Caco-2 (cell line): ENCODE measurements at regions not wholly inside any gene's neighbourhood (a gene's known extent, or its start where the extent isn't known, plus 50 kb on each side); places are given as distances from the start of the nearest gene placed in this dataset.

ENCODE experiments used
- BruUV-seq: library from RNA; stranded (reverse); fragments of 400-500 nt; replicated peaks from 2 replicates; lab custom pipeline; 2021; lab: Mats Ljungman, UMichigan
- CTCF ChIA-PET: fragments of 300-600 bp; sonication (Branson Sonifier 250); formaldehyde crosslinking; loops from one replicate; lab custom pipeline; 2022; ENCODE audit warnings: antibody characterized with exemption; lab: Charles Lee
- POLR2A ChIA-PET: fragments of 300-600 bp; sonication (Branson Sonifier 250); formaldehyde crosslinking; loops from one replicate; lab custom pipeline; 2022; ENCODE audit warnings: antibody characterized with exemption; lab: Charles Lee
- DNase-seq, 2 experiments: peaks; one replicate each; pipeline versions ENCODE4 v3.0.0 to v3.0.0-alpha.2; 2020 to 2022
- H3K27me3 ChIP-seq: replicated peaks from 2 replicates; pipeline ENCODE4 v1.6.0; 2011; ENCODE audit warnings: low read length; ENCODE audit not compliant: control insufficient read depth, insufficient read depth
- H3K36me3 ChIP-seq: 2 replicates; pipeline ENCODE4 v1.5.1; 2011; ENCODE audit warnings: low read length; ENCODE audit not compliant: control insufficient read depth, insufficient read depth
- H3K4me1 ChIP-seq: fragments of 250-450 bp; sonication (Bioruptor Pico); 2 replicates; pipeline ENCODE4 v1.5.1; 2020; ENCODE audit warnings: mild to moderate bottlenecking
- H3K4me3 ChIP-seq: 2 replicates; pipeline ENCODE4 v1.5.1; 2011; ENCODE audit warnings: low read depth, mild to moderate bottlenecking, control low read depth, low read length
- H3K9me3 ChIP-seq: fragments of 250-450 bp; sonication (Bioruptor Pico); 2 replicates; pipeline ENCODE4 v1.5.1; 2020; ENCODE audit warnings: mild to moderate bottlenecking, moderate library complexity
- H3K27ac Mint-ChIP-seq: one replicate; pipeline ENCODE4 v1.8.0; 2022; ENCODE audit warnings: mixed read lengths; ENCODE audit not compliant: unreplicated experiment
- H3K27me3 Mint-ChIP-seq: one replicate; pipeline ENCODE4 v1.8.0; 2022; ENCODE audit warnings: mixed read lengths; ENCODE audit not compliant: insufficient read depth, unreplicated experiment
- H3K36me3 Mint-ChIP-seq: one replicate; pipeline ENCODE4 v1.8.0; 2022; ENCODE audit warnings: mild to moderate bottlenecking, mixed read lengths; ENCODE audit not compliant: insufficient read depth, unreplicated experiment
- H3K4me1 Mint-ChIP-seq: one replicate; pipeline ENCODE4 v1.8.0; 2022; ENCODE audit warnings: low read depth, mixed read lengths; ENCODE audit not compliant: unreplicated experiment
- H3K4me3 Mint-ChIP-seq: one replicate; pipeline ENCODE4 v1.8.0; 2022; ENCODE audit warnings: mild to moderate bottlenecking, moderate library complexity, mixed read lengths; ENCODE audit not compliant: unreplicated experiment
- H3K9me3 Mint-ChIP-seq: one replicate; pipeline ENCODE4 v1.8.0; 2022; ENCODE audit warnings: mixed read lengths; ENCODE audit not compliant: unreplicated experiment
- intact Hi-C: fragments of 100-400 bp; cut with micrococcal nuclease; formaldehyde crosslinking; loops from one replicate; pipeline ENCODE4 v1.10.0; 2022; ENCODE audit not compliant: unreplicated experiment
- TF ChIP-seq, protein P1 (sequence below), 2 experiments: fragments of 200-600 bp in 1 of 2; IDR thresholded peaks; 1 replicate in 1 of 2; 2 replicates in 1 of 2; pipeline versions ENCODE4 v1.5.1 to v1.8.0; 2011 to 2022; ENCODE audit warnings: antibody characterized with exemption in 1 of 2, control low read depth in 1 of 2, inconsistent platforms in 1 of 2, low read depth in 1 of 2, low read length in 1 of 2, mild to moderate bottlenecking in 1 of 2, moderate library complexity in 1 of 2; ENCODE audit not compliant: insufficient read depth in 1 of 2, severe bottlenecking in 1 of 2, unreplicated experiment in 1 of 2

DNA sequence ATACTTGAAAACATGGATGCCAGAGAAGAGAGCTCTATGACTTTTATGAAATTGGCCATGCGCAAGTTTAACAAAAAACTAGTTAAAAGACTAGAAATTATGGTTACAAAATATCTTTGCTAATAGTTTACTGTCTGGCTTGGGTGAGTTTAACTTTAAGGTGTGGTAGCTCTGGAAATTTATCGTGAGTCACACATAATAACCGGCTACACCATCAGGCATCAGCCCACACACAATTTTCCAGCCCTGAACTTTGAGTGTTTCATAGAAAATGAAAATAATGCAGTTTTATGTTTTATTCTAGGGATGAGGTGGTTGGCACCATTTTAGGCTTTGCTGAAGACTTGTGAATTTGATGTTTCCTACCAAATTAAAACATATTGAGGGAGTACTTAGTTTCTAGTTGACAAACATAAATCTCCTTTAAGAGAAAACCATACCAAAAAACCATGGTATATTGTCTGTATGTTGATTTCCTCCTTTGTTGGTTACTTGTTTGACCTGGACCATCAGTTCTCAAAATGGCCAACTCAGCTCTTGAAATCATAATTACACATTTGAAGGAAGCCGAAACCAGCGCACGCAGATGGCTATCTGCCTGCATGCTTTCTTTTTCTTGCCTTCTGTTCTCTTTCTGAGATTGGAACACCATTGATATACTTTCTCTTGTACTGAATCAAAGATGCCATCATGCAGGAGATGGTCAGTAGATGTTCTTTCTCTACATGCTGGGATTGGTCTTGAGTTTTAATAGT is 125.1 kb downstream of the AKAP11 start:
- Histone ChIP-seq H3K4me1 (no peaks in the 10 kb centered on the region), H3K36me3 (no peaks in the 10 kb centered on the region), H3K27me3 (no peaks in the 10 kb centered on the region), H3K4me3 (no peak overlapping the region), H3K9me3 (no peaks in the 10 kb centered on the region)
- Mint-ChIP-seq H3K27ac (no peak overlapping the region), H3K27me3 (peaks cover 9% of the 10 kb centered on the region), H3K4me1 (no peaks in the 10 kb centered on the region), H3K9me3 (no peaks in the 10 kb centered on the region), H3K4me3 (no peak overlapping the region), H3K36me3 (no peaks in the 10 kb centered on the region)
- ChIA-PET CTCF (no interaction called here), POLR2A (no interaction called here)
- intact Hi-C loops, result no loop called here
- no peak for DNase-seq
- no TSS peak for BruUV-seq
- TF ChIP-seq, protein P1, sequence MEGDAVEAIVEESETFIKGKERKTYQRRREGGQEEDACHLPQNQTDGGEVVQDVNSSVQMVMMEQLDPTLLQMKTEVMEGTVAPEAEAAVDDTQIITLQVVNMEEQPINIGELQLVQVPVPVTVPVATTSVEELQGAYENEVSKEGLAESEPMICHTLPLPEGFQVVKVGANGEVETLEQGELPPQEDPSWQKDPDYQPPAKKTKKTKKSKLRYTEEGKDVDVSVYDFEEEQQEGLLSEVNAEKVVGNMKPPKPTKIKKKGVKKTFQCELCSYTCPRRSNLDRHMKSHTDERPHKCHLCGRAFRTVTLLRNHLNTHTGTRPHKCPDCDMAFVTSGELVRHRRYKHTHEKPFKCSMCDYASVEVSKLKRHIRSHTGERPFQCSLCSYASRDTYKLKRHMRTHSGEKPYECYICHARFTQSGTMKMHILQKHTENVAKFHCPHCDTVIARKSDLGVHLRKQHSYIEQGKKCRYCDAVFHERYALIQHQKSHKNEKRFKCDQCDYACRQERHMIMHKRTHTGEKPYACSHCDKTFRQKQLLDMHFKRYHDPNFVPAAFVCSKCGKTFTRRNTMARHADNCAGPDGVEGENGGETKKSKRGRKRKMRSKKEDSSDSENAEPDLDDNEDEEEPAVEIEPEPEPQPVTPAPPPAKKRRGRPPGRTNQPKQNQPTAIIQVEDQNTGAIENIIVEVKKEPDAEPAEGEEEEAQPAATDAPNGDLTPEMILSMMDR (IDR thresholded peaks at IDR 0.05; ENCODE audit: insufficient read depth in 1 of 2, low read depth in 1 of 2, low read length in 1 of 2, severe bottlenecking in 1 of 2, unreplicated experiment in 1 of 2), result no peak

DNA sequence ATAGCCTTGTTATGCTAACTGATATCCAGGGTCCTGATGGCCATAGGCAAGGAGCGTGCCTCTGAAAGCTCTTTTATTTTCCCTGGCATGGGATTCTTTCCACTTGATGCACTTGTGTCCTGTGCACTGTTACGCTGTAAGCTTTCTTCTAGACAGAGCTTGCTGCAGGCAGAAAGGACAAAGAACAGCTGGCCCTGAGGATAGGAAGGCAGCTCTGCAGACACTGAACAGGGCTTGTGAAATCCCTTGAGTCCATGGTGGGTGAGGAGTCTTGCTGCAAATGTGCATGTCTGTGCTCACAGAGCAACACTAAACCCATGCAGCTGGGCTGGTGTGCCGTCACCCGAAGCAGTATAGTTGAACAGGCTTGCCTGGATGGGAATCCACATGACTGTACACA is 126.6 kb downstream of the AKAP11 start:
- Mint-ChIP-seq H3K36me3 (no peaks in the 10 kb centered on the region), H3K4me1 (no peaks in the 10 kb centered on the region), H3K9me3 (no peaks in the 10 kb centered on the region), H3K27me3 (peaks cover 8% of the 10 kb centered on the region), H3K4me3 (no peak overlapping the region), H3K27ac (no peak overlapping the region)
- Histone ChIP-seq H3K9me3 (no peaks in the 10 kb centered on the region), H3K4me3 (no peak overlapping the region), H3K27me3 (no peaks in the 10 kb centered on the region), H3K4me1 (no peaks in the 10 kb centered on the region), H3K36me3 (no peaks in the 10 kb centered on the region)
- POLR2A ChIA-PET, result no interaction called here
- TF ChIP-seq, protein P1 (IDR thresholded peaks at IDR 0.05; ENCODE audit: insufficient read depth in 1 of 2, low read depth in 1 of 2, low read length in 1 of 2, severe bottlenecking in 1 of 2, unreplicated experiment in 1 of 2), result no peak
- intact Hi-C loops, result no loop called here
- BruUV-seq, result no TSS peak
- DNase-seq, result no peak
- CTCF ChIA-PET, result no interaction called here

DNA sequence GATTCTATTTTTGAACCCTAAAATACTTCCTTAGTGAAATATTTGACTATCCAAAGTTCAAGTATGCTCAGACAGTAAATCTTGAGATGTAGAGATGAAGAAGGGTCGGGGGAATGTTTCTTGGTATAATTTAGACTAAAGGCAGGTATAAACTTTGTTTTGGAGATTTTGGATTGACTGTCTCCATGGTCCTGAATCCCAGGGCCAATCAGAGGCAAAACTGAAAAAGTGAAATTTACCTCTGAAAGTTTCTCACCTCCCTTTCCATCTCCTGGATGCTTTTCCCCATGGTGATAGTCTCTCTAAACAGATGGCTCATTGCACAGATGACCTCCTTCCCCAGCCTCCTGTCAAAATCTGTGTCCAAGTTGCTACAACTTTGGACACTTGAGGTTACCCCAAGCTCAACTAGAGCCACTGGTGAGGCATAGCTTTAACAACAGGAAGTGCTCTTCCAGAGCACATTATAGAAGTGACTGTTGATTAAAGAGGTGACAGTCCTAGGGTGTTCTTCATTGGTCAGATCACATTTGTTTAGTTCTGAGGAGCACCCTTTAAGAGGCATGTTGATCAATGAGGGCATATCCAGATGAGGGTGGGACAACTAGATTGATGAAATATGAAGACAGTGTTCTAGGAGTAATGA is 128.4 kb downstream of the AKAP11 start:
- Histone ChIP-seq H3K9me3 (no peaks in the 10 kb centered on the region), H3K27me3 (no peaks in the 10 kb centered on the region), H3K4me3 (no peak overlapping the region), H3K4me1 (no peaks in the 10 kb centered on the region), H3K36me3 (no peaks in the 10 kb centered on the region)
- Mint-ChIP-seq H3K4me3 (no peak overlapping the region), H3K36me3 (no peaks in the 10 kb centered on the region), H3K27me3 (peaks cover 3% of the 10 kb centered on the region), H3K4me1 (no peaks in the 10 kb centered on the region), H3K9me3 (no peaks in the 10 kb centered on the region), H3K27ac (no peak overlapping the region)
- TF ChIP-seq, protein P1 (IDR thresholded peaks at IDR 0.05; ENCODE audit: insufficient read depth in 1 of 2, low read depth in 1 of 2, low read length in 1 of 2, severe bottlenecking in 1 of 2, unreplicated experiment in 1 of 2), result no peak
- DNase-seq, result no peak
- CTCF ChIA-PET, result no interaction called here
- no TSS peak for BruUV-seq
- intact Hi-C loops, result no loop called here
- POLR2A ChIA-PET, result no interaction called here
